GM21737 (cell line): ENCODE measurements at regions not wholly inside any gene's neighbourhood (a gene's known extent, or its start where the extent isn't known, plus 50 kb on each side); places are given as distances from the start of the nearest gene placed in this dataset.

Experiments used
- ATAC-seq: cut with Tn5 transposase; IDR thresholded peaks from one replicate; pipeline ENCODE4 v1.9.1; 2021; ENCODE audit warnings: mild to moderate bottlenecking, moderate library complexity; ENCODE audit not compliant: unreplicated experiment

DNA sequence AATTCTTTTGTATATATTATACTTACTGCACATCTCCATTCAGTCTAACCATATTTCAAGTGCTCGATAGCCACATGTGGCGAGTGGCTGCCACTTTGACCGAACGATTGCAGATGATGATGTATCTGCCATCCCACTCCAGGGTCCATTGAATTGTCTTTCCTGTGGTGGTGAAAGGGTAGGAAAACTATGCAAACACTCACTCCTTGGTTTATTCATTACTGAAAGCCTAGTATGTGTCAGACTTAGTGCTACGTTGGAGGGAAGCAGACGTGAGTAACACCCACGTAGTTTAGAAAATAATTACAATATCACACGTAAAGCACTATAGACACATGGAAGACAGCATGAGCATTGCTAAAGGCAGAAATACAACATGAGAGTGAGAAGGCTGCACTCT is 353.7 kb downstream of the CSNK1G3 start:
- ATAC-seq = no peak

DNA sequence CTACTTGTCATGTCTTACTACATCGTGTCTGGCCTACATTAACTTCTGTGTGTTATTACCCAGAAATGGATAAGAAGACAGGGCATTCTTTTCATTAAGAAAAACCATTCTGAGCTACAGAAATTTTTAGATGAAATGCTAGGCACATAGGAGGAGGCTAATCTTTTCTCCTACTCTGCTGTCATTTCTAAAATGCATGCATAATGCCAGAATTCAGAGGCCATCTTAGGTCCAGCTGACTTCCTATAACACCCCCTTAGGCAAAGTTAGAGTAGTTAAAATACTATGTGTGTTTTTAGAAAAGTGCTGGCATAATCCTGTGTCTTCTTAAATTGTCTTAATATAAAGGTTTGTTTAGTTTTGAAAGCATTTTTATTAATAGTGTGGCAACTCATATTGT is 352.6 kb downstream of the CSNK1G3 start:
- no peak for ATAC-seq

DNA sequence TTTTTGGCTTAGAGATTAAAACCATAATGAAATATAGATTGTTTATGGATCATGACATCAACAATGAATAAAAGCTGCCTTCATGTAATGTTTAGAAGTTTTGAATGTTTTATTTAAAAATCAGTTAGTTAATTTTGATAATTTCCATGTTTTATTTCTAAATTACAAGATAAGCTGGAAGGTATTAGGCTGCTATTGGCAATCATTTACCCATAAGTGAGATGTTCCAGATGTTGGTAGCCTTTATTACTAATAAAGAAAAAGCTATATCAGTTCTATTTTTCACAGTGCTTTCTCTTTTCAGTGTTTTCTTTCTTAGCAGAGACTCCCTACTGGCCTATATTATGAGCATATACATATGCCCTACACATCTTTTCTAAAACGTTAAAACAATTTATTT is 347.0 kb downstream of the CSNK1G3 start:
- no peak for ATAC-seq

DNA sequence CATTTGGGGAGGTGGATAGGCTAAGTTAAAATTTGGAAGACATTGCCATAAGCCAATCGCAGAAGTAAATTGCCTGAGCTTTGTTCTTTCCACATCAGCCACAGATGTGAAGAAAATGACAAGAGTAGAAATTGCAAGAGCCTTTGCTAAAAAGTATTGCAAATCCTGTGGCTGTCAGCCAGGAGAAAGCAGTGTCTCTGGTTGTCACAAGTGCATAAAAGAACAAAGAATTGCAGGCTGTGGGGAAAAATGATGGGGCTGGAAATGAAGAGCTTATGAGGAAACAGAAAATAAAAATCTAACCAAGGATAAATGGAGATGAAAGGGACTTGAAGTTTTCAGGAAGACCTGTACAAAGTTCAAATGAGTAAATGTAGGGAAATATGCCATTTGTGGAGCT is 344.8 kb downstream of the CSNK1G3 start:
- ATAC-seq = no peak

DNA sequence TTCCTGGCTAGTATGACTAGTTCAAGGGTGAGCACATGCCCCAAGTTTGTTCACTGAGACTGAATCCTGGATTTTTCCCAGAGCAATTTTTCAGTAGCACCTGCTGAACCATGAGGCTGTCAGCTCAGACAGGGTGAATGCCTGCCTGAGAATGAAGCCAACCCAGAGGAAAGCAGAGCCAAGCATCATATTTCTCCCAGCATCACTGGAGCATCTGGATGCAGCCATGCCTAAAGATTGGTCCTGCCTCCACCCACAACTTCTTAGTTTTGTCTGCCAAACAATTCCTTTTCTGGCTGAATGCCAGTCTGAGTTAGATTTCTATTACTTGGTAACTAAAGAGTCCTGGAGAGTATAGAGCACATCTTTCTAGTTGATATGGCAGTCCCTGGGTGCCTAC is 343.6 kb downstream of the CSNK1G3 start:
- no peak for ATAC-seq

DNA sequence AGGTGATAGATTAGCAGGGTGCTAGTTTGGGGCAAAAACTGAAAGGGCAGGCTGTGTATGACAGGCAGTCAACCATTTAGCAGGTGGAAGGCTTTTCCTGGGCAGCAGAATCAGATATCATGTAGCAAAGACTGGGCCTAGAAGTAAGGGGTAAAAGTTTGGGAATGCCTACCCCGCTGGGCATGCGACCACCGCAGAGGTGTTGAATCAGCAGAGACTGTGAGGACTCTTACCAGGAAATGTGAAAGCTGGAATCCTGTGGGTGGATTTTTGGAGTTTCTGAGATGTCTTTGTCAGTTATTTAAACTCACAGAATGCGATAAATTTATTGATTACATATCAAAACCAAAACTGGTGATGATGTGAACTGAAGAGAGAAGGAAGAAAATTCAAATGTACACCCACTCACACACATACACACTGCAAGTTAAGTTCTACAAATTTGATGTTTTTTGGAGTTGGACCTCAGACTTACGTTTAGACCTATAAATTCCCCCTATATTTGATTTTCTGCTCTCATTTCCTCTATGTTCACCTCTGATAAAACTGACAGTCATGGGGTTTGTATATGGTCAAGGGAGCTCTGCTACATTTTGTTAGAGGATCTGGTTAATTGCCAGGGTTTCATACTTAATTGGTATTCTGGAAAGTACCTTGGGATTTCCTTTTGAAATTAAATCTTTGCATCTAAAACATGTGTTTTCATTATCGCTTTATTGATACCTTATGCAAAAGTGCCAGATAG is 333.6 kb downstream of the CSNK1G3 start:
- ATAC-seq = no peak

DNA sequence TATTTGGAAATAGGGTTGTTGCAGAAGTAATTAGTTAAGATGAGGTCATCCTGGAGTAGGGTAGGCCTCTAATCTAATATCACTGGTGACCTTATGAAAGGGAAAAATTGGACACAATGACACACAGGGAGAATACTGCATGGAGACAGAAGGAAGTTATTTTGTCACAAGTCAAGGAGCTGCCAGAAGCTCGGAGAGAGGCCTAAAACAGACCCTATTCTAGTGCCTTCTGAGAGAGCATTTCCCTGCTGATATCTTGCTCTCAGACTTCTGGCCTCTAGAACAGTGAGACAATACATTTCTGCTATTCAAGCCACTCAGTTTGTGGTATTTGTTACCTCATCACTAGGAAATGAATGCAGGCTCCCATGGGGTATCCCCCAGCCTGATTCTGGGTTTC is 332.9 kb downstream of the CSNK1G3 start:
- ATAC-seq = no peak

DNA sequence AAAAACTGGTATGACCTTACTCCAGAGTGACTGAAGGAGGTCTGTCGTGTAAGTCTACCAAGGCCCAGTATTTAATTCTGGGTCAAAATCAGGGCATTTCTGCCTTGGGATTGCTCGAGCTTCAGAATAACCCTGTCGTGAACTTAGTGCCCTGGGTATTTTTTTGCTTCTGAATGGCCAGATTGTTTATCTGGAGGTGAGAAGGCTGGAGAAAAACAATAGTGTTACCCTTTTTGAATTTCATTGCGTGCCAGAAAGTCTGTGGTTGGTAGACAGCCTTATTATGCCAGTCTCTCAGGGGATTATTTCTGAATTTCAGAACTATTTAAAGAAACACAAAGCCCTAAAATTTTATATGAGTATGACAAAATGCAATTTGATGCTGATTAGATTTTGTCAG is 323.4 kb downstream of the CSNK1G3 start:
- ATAC-seq = no peak

DNA sequence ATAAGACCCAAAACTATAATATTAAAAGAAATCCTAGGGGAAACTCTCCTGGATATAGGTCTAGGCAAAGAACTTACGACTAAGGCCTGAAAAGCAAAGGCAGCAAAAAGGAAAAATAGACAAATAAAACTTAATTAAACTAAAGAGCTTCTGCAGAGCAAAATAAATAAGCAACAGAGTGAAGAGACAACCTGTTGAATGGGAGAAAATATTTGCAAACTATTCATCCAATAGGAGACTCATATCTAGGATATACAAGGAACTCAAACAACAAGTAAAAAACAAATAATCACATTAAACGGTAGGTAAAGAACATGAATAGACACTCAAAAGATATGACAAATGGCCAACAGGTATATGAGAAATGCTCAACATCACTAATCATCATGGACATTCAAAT is 318.6 kb downstream of the CSNK1G3 start:
- no peak for ATAC-seq

DNA sequence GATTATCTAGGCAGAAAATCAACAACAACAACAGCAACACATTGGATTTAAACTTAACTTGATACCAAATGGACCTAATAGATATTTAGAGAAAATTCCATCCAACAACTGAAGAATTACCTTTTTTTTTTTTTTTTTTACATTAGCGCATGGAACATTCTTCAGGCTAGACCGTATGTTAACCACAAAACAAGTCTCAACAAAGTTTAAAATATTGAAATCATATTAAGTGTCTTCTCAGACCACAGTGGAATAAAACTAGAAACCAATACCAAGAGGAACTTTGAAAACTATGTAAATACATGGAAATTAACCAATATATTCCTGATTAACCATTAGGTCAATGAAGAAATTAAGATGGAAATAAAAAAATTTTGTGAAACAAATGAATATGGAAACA is 315.8 kb downstream of the CSNK1G3 start:
- no peak for ATAC-seq

DNA sequence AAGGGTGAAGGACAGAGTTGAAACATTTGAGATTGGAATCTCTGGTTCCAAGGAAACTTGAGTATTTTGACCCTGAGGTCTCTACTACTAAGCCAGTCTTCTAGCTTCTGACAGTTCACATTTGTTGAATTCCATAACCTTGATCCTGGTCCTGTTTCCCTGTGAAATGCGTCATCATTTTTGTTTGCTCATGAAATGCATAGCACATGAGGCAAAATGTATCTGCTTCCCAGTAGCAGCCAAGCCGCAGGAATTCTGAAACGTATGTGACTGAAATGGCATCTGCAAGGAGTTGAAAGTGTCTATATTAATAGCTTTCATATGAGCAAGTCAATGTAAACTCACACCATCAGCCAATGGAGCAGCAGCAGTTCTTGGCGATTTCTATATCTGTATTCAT is 307.9 kb downstream of the CSNK1G3 start:
- ATAC-seq = no peak

DNA sequence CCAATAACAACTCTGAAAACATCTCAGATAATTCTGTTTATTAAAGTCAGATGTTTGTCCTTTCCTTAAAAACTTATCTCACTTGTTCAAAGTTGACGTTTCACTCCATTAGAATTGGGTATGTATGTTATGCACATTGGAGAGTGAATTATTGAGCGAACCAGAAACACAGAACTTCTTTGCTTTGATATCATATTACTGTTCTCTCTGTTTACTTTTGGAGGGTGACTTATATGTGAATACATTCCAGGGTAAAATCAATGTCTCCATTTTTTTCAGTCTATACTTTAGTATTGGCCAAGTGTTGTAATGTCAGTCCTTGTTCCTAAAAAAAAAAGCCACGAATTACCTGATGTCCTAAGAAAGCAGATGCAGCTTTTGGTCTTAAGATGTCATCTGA is 307.4 kb downstream of the CSNK1G3 start:
- no peak for ATAC-seq

DNA sequence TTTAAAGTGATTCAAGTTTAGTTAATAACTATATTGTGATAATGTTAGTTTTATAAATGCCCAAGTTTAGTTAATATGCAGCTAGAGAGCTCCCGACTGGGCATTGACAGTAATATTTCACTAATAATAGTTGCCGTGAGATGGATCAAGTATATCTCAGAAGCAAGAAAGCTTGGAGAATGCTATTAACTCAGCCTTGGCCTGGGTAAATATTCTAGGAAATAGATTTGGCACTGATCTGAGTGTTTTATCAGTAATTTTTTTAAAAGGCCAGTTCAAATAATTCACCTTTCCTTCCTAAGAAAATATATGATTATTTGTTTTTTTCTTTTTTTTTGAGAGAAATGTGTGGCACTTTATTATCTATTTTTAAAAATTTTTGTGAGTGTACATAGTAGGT is 305.3 kb downstream of the CSNK1G3 start:
- no peak for ATAC-seq

DNA sequence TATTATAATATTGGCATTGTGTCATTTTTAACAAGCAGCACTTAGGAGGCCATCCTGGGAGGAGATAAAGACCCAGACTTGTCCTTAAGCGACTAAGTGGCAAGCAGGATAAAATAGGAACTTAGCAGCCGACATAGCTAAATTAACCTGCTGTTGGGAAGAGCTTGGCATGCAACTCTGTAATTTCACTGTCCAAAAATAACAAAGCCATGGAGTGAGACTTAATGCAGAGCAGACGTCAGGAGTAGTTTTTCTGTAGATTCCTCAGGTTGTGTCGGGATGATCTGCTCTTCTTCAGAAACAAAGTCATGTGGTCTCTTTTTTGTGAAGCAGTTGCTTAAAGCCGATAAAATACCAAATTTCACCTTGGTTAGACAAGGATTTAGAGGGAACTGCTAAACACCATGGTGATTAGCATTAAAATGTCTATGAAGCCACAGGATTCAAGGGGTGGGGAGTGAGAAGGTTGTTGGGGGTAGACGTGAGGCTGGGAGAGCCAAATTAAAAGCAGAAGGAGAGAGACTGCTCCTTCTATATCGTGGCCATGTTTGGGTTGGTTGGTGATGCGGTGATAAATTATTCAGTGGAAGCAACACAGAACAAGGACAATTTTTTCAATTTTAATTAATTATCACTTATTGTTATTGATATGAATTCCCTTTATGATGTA is 303.0 kb downstream of the CSNK1G3 start:
- ATAC-seq = no peak

DNA sequence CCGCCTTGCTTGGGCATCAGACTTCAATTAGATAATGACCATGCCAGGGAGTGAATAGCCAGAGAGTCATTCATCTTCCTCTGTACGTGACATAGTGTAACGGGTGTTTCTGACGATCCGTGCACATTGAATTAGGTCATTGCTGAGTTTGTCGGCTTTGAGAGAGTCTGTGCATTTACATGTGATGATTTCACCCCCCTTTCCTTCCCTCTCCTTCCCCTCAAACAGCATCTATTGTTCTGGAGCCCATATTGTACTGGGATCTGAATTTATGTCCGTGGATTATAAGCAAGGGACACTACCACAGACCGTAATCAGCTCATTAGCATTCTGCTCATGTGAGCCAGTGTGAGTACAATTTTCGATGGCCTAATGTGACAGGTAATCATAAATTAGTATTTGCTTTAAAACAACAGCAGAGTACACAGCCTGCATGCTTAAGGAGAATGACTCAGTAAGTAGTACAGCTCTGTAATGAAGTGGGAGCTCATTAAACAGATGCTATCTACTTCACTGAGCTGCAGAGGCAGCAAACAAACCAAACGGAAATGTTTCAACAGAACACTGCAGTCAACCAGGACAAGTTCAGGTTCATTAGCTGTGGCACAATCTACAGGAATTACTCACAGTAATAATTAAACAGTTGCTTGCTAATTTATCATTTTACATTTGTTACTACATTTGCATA is 302.1 kb downstream of the CSNK1G3 start:
- ATAC-seq = peak; percentile 64

DNA sequence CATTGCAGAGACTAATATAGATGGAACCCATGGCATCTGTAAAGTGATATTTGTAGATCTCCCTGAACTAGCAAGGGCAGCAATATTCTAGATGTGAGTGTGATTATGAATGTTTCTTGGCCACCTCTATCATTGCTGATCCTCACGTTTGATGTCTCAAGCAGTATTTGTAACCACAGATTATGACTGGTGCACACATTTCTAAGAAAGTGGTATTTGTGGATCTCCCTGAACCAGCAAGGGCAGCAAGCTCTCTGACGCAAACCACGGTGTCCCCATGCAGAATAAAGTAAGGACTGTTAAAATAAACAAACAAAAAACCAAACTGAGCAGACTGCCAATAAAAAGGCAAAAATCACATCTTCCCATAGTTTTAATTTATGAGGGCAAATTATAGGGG is 301.3 kb downstream of the CSNK1G3 start:
- no peak for ATAC-seq

DNA sequence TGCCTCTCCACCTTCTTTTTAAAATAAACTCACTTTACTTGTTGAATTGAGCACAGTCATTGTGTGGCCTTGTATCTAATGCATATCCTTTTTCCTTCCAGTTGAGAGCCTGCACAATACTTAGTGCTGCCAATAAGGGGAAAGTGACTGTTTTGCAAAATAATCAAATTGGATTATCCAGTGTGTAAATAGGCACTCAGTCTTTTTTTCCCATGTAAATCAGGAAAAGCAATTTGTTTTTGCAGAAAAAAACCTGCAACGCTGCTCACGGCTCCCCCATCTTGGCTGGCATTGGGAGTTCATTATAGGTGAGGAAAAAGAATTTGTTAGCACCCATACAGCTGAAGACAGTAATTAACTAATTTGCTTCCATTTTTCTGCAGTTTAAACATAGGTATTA is 299.9 kb downstream of the CSNK1G3 start:
- no peak for ATAC-seq

DNA sequence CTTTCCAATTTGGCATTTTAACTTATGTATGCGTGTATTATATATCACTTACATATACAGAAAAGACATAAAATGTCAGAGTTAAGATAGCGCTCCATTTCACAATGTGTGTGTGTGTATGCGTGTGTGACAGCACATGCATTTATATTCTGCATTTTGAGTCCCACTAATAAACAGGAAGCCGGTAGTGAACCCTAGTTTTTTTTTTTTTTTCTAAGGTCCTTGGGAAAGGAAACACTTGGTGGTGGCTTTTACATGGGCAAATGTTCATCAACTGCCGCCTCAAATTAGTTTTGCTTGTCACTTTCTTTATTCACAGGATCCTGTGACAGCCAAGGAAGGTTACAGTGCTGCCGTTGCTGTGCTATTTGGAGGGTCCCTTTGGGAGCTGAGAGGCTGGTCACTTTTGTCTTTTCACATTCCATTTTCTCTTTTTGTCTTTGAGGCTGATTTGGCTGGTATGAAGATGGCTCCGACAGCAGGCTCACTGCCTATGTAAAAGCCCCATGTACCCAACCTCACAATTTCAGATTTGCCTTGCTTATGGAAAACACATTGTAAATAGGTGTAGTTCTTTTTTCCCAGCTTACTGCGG is 298.9 kb downstream of the CSNK1G3 start:
- no peak for ATAC-seq

DNA sequence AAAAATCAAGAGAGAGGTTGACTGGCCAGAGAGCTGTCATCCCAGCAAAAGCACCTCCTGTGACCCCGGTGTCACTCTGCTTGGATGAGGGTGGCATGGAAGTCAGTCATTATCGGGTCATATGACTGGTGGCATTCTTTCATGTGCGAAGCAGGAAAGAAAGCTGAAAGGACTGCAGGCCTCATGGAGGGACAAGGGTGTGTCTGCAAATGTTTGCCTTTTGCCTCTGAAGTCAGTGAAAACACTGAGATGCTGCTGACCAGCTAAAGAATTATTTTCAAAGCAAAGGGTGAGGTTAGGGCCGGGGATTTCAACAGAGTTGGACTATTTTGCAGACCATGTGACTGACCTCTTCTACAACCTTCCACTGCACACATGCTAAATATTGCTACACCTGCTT is 298.3 kb downstream of the CSNK1G3 start:
- no peak for ATAC-seq

DNA sequence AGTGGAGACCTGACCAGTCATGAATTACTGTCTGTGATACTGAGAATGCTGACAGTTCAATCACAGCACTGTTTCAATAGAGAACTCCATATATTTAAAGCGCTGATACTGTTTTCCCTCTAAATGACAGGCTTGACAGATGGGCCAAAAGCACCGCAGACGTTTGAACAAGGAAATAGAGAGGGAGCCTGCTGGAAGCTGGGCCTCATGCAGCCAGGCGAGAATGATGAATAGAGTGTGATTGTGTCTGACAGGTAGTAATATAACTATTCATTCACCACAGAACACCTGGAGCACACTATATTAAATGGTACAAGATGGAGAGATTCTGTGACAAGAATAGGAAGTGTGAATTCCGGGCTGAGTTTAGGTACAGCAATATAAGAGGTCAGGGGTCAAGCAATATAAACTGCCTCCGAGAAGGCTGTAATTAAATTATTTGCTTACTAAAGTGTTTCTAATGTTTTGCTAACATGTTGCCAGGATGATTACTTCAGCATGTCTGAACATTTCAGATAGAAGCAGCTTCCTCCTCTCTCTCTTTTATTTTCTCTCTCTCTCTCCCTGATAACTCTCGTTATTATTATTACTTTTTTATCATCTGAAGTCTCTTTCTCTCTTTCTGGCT is 297.7 kb downstream of the CSNK1G3 start:
- ATAC-seq = no peak
